ENCODE measurements at regions not wholly inside any gene's neighbourhood (a gene's known extent, or its start where the extent isn't known, plus 50 kb on each side); places are given as distances from the start of the nearest gene placed in this dataset.

DNA sequence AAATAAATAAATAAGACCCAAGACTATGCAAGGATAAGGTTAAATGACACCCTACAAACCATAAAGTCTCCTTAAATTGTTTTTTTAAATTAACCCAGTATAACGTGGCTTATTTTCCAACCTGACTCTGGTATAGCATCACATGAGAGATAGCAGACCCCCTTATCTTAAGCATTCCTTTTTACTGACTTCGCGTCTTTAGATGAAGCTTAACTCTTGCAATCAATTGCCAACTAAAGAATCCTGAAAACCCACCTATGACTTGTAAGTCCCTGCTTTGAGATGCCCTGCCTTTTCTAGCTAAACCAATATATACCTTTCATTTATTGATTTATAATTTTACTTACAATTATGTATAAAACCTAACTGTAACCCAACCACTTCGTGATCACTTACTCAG, 57.1 kb upstream of the RAB12 start:
- H3K4me3 ChIP-seq (ENCODE audit: low read length): no peak overlapping the region
- no peak for DNase-seq (ENCODE audit: low read depth)
- TF ChIP-seq, protein P1, sequence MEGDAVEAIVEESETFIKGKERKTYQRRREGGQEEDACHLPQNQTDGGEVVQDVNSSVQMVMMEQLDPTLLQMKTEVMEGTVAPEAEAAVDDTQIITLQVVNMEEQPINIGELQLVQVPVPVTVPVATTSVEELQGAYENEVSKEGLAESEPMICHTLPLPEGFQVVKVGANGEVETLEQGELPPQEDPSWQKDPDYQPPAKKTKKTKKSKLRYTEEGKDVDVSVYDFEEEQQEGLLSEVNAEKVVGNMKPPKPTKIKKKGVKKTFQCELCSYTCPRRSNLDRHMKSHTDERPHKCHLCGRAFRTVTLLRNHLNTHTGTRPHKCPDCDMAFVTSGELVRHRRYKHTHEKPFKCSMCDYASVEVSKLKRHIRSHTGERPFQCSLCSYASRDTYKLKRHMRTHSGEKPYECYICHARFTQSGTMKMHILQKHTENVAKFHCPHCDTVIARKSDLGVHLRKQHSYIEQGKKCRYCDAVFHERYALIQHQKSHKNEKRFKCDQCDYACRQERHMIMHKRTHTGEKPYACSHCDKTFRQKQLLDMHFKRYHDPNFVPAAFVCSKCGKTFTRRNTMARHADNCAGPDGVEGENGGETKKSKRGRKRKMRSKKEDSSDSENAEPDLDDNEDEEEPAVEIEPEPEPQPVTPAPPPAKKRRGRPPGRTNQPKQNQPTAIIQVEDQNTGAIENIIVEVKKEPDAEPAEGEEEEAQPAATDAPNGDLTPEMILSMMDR (conservative IDR thresholded peaks at IDR 0.05; ENCODE audit: low read length): no peak

DNA sequence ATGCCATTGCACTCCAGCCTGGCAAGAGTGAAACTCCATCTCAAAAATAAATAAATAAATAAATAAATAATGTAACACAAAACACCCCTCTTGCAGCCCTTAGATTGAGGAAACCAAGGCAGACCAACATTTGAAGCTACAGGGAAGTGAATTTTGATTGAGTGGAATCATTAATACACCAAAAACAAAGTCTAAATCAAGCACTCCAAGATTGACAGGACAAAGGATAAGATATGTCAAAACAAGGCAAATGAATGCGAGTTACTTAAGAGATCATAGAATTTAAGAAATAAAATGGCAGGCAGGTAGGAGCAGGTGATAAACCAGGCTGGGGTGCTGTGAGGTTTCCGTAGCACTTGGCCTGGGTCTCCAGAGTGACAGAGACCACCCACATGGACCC, 54.9 kb upstream of the RAB12 start:
- no peak overlapping the region for H3K4me3 ChIP-seq (ENCODE audit: low read length)
- DNase-seq (ENCODE audit: low read depth): no peak
- TF ChIP-seq, protein P1 (conservative IDR thresholded peaks at IDR 0.05; ENCODE audit: low read length): no peak

DNA sequence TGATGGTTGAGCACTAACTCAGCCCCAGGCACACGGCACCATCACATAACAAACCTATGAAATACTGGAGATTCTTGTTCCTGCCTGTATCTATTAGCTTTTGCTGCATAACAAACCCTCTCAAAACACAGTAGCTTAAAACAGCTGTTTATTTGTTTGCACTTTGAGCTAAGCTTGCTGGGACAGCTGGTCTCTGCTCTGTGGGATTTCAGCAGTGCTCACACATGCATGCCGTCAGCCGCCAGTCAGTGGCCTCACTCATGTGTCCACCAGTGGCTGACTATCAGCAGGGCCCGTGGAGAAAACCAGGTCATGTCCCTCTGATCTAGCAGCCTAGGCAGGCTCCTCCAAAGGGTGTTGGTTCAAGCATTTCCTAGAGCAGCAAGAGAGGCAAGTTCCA, 52.8 kb upstream of the RAB12 start:
- no peak for DNase-seq (ENCODE audit: low read depth)
- no peak overlapping the region for H3K4me3 ChIP-seq (ENCODE audit: low read length)
- TF ChIP-seq, protein P1 (conservative IDR thresholded peaks at IDR 0.05; ENCODE audit: low read length): no peak
